ENCODE measurements at regions not wholly inside any gene's neighbourhood (a gene's known extent, or its start where the extent isn't known, plus 50 kb on each side); places are given as distances from the start of the nearest gene placed in this dataset.

- no peak for TF ChIP-seq SALL2 (CRISPR knock-in tag; IDR thresholded peaks at IDR 0.05)
- TF ChIP-seq, protein P1, sequence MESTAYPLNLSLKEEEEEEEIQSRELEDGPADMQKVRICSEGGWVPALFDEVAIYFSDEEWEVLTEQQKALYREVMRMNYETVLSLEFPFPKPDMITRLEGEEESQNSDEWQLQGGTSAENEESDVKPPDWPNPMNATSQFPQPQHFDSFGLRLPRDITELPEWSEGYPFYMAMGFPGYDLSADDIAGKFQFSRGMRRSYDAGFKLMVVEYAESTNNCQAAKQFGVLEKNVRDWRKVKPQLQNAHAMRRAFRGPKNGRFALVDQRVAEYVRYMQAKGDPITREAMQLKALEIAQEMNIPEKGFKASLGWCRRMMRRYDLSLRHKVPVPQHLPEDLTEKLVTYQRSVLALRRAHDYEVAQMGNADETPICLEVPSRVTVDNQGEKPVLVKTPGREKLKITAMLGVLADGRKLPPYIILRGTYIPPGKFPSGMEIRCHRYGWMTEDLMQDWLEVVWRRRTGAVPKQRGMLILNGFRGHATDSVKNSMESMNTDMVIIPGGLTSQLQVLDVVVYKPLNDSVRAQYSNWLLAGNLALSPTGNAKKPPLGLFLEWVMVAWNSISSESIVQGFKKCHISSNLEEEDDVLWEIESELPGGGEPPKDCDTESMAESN (CRISPR knock-in tag; conservative IDR thresholded peaks at IDR 0.05): no peak
These were observed 462.5 kb upstream of the SOX5 start (continued) for GRCh38 chr12:24411948-24412347.

- H3K79me2 ChIP-seq (ENCODE audit: insufficient read depth, low read length): no peaks in the 10 kb centered on the region
- CTCF ChIA-PET (ENCODE audit: low intra/inter-chr PET ratio, low total read pairs): no interaction called here
- POLR2A ChIA-PET: no interaction called here
- H3K9ac ChIP-seq (ENCODE audit: insufficient read depth, low read depth, low read length): no peak overlapping the region
- 19% methylated on average over 5 of the region's 5 CpGs for WGBS (ENCODE audit: low lambda C conversion rate)
- no peaks in the 10 kb centered on the region for H3K9me3 ChIP-seq (ENCODE audit: low read length)
- ATAC-seq (no peak), FAIRE-seq (no peak), DNase-seq (ENCODE audit: low spot score) (no peak)
- no peaks in the 10 kb centered on the region for H3K36me3 ChIP-seq (replicated peaks in 1 of 2; ENCODE audit: control insufficient read depth in 1 of 2, insufficient read depth in 2 of 2, low read length in 2 of 2)
- peaks cover 0 to 1% of the 10 kb centered on the region in 2 experiments; a peak in 1 of 5 replicates for H3K27me3 ChIP-seq (ENCODE audit: control insufficient read depth in 1 of 2, insufficient read depth in 2 of 2, low read length in 2 of 2)
- TF ChIP-seq NR2F6 (IDR thresholded peaks at IDR 0.05) (no peak), NR2F6 (CRISPR knock-in tag; IDR thresholded peaks at IDR 0.05) (no peak), ZBTB4 (CRISPR knock-in tag; IDR thresholded peaks at IDR 0.05; ENCODE audit: borderline replicate concordance) (no peak)
- TF ChIP-seq, protein P2, sequence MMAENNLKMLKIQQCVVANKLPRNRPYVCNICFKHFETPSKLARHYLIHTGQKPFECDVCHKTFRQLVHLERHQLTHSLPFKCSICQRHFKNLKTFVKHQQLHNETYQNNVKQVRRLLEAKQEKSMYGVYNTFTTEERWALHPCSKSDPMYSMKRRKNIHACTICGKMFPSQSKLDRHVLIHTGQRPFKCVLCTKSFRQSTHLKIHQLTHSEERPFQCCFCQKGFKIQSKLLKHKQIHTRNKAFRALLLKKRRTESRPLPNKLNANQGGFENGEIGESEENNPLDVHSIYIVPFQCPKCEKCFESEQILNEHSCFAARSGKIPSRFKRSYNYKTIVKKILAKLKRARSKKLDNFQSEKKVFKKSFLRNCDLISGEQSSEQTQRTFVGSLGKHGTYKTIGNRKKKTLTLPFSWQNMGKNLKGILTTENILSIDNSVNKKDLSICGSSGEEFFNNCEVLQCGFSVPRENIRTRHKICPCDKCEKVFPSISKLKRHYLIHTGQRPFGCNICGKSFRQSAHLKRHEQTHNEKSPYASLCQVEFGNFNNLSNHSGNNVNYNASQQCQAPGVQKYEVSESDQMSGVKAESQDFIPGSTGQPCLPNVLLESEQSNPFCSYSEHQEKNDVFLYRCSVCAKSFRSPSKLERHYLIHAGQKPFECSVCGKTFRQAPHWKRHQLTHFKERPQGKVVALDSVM (CRISPR knock-in tag; IDR thresholded peaks at IDR 0.05): peak; percentile 80
- no peak overlapping the region for H3K4me3 ChIP-seq (replicated peaks in 1 of 3; ENCODE audit: insufficient read depth in 1 of 3, low read depth in 2 of 3, low read length in 3 of 3)
- BruUV-seq (replicated peaks): no TSS peak
- H2AFZ ChIP-seq (ENCODE audit: low read length): no peak overlapping the region
- no peaks in the 10 kb centered on the region for H4K20me1 ChIP-seq (ENCODE audit: insufficient read depth, low read length)
- H3K27ac ChIP-seq (ENCODE audit: extremely low read length, insufficient read depth, low read length): no peak overlapping the region
- intact Hi-C loops (cut with micrococcal nuclease; ENCODE audit: unreplicated experiment) (no loop called here), in situ Hi-C loops (cut with HindIII; ENCODE audit: extremely low pct_ligation_motif_present, low pct_unique_long_range_greater_than_20kb) (no loop called here)
- H3K4me2 ChIP-seq (ENCODE audit: low read depth, low read length): no peak overlapping the region
- H3K4me1 ChIP-seq (ENCODE audit: insufficient read depth, low read length): no peaks in the 10 kb centered on the region
These were observed 460.4 kb upstream of the SOX5 start for GRCh38 chr12:24409868-24410267.

Data from HepG2 (cell line).